Esophagus squamous epithelium (tissue), 4 donors: ENCODE measurements at regions not wholly inside any gene's neighbourhood (a gene's known extent, or its start where the extent isn't known, plus 50 kb on each side); places are given as distances from the start of the nearest gene placed in this dataset.
A peak's percentile ranks its signal among the peaks of the same experiment; 100 is the strongest.

Experiments used
- CTCF ChIP-seq, 6 experiments: fragments of 450-650 bp in 4 of 6; fragments of 200-600 bp in 2 of 6; sonication (generic) in 2 of 6; IDR thresholded peaks; one replicate each; pipeline ENCODE4 v1.5.1; 2016 to 2019; ENCODE audit warnings: antibody characterized with exemption in 6 of 6, mild to moderate bottlenecking in 4 of 6, moderate library complexity in 4 of 6
- POLR2A ChIP-seq, 4 donors: fragments of 450-650 bp; IDR thresholded peaks; one replicate each; pipeline ENCODE4 v1.6.1; 2017; ENCODE audit warnings: antibody characterized with exemption in 4 of 4, mild to moderate bottlenecking in 4 of 4, moderate library complexity in 3 of 4

- TF ChIP-seq CTCF (IDR thresholded peaks at IDR 0.05), result peak in 2 of 6 experiments; percentile 32 to 33
- TF ChIP-seq POLR2A (IDR thresholded peaks at IDR 0.05), result no peak
These were observed 293.0 kb upstream of the PRDM1 start for GRCh38 chr6:105793130-105793529.
